ENCODE measurements at regions not wholly inside any gene's neighbourhood (a gene's known extent, or its start where the extent isn't known, plus 50 kb on each side); places are given as distances from the start of the nearest gene placed in this dataset.

- peak; percentile 29; the same call in 1 of the 2 replicates for TF ChIP-seq CTCF (conservative IDR thresholded peaks at IDR 0.05; ENCODE audit: low read depth, low read length)
- no peak for TF ChIP-seq EZH2 (IDR thresholded peaks at IDR 0.05; ENCODE audit: borderline replicate concordance, low read depth, low read length, poor library complexity, severe bottlenecking)
These were observed 462.8 kb upstream of the ZWINT start for GRCh38 chr10:56823849-56824248.
